ENCODE measurements at regions not wholly inside any gene's neighbourhood (a gene's known extent, or its start where the extent isn't known, plus 50 kb on each side); places are given as distances from the start of the nearest gene placed in this dataset.

DNA sequence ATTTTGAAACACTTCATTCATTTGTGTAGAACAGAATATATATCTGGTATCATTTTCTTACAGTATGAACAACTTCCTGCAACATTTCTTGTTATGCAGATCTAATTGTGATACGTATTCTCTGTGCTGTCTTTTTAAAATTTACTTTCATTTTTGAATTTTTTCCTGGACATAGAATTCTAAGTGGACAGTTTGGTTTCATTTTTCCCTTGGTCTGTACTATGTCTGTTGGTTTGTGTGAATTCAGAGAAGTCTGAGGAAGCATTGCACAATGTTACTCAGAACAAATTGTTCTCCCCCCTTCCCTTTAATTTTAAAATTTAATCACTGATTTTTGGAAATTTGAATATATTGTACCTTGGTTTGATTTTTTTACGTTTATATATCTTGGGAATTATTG is 352.5 kb upstream of the PCDH20 start:
- in situ Hi-C loops (cut with HindIII; ENCODE audit: low sequenced_read_pairs), result no loop called here
- no peak overlapping the region for H3K4me3 ChIP-seq (ENCODE audit: low read depth, low read length)
- no peak for DNase-seq (ENCODE audit: low read depth)
- TF ChIP-seq, protein P1, sequence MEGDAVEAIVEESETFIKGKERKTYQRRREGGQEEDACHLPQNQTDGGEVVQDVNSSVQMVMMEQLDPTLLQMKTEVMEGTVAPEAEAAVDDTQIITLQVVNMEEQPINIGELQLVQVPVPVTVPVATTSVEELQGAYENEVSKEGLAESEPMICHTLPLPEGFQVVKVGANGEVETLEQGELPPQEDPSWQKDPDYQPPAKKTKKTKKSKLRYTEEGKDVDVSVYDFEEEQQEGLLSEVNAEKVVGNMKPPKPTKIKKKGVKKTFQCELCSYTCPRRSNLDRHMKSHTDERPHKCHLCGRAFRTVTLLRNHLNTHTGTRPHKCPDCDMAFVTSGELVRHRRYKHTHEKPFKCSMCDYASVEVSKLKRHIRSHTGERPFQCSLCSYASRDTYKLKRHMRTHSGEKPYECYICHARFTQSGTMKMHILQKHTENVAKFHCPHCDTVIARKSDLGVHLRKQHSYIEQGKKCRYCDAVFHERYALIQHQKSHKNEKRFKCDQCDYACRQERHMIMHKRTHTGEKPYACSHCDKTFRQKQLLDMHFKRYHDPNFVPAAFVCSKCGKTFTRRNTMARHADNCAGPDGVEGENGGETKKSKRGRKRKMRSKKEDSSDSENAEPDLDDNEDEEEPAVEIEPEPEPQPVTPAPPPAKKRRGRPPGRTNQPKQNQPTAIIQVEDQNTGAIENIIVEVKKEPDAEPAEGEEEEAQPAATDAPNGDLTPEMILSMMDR (IDR thresholded peaks at IDR 0.05; ENCODE audit: low read depth, low read length, missing control alignments), result no peak

DNA sequence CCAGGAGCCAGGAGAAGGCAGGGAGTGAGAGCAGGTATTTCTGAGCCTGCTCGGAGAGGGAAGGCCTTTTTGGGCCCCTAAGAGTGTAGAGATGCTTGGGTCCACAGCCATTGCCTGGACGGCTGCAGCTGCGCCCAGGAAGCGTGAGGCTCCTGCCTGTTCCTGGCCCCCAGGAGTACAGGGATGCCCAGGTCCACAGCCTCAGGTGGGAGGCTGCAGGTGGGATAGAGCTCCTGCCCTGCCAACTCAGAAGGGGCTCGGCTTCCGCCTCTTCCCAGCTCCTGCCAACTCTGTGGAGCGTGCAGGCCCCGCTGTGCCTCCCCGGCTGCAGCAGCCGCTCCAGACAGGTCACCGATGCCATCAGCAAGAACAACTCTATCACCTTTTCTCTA is 351.0 kb upstream of the PCDH20 start:
- in situ Hi-C loops (cut with HindIII; ENCODE audit: low sequenced_read_pairs), result no loop called here
- DNase-seq (ENCODE audit: low read depth), result no peak
- no peak overlapping the region for H3K4me3 ChIP-seq (ENCODE audit: low read depth, low read length)
- TF ChIP-seq, protein P1 (IDR thresholded peaks at IDR 0.05; ENCODE audit: low read depth, low read length, missing control alignments), result no peak

DNA sequence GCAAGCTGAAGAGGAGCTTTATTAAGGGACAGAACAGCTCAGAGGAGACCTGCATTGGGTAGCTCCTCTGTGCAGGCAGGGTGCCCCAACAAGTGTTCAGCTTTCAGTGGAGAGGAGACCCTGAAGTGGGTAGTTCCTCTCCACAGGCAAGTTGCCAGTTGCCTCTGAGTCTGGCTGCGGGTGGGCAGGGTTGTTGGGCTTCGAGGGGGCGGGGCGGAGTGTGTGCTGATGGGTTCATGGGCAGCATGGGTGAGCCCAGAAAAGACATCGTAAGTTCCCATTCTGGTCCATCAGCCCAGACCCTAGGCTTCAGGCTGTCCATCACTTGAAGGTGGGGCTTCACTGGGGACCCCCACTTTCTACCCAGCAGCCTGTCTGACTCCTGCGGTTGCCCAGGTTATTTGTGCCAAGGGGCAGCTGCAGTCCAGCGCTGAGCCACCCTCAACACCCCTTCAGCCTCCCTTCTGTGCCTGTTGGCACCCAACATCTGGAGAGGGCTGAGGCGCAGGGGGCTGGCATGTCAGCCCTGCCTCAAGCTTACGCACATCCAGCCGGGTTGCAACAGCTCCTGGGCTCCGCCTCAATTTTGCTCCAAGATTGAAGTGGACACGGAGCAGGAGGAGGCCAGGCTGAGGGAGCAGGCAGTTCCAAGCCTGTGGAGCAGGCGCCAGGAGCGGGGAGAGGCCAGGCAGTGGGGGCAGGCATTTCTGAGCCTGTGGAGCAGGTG is 350.5 kb upstream of the PCDH20 start:
- TF ChIP-seq, protein P1 (IDR thresholded peaks at IDR 0.05; ENCODE audit: low read depth, low read length, missing control alignments), result no peak
- in situ Hi-C loops (cut with HindIII; ENCODE audit: low sequenced_read_pairs), result no loop called here
- DNase-seq (ENCODE audit: low read depth), result no peak
- H3K4me3 ChIP-seq (ENCODE audit: low read depth, low read length), result no peak overlapping the region

- in situ Hi-C loops (cut with HindIII; ENCODE audit: low sequenced_read_pairs), result no loop called here
- no peak for DNase-seq (ENCODE audit: low read depth)
- TF ChIP-seq, protein P1 (IDR thresholded peaks at IDR 0.05; ENCODE audit: low read depth, low read length, missing control alignments), result no peak
- H3K4me3 ChIP-seq (ENCODE audit: low read depth, low read length), result no peak overlapping the region
Observed at GRCh38 chr13:61765181-61765742, 349.6 kb upstream of the PCDH20 start.

DNA sequence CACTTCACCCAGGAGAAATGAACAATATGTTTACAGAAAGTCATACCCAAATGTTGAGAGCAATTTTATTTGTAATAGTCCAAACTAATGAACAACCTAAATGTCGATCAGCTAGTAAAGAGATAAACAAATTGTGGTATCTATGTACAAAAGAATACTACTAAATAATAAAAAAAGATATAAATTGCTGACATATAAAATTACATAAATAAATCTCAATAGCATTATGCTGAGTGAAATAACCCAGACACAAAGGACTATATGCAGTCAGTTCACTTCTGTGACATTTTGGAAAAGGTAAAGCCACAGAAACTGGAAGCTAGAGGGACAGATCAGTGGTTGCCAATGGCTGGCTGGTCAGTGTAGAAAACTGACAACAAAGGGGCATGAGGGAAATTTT is 346.0 kb upstream of the PCDH20 start:
- TF ChIP-seq, protein P1 (IDR thresholded peaks at IDR 0.05; ENCODE audit: low read depth, low read length, missing control alignments), result no peak
- in situ Hi-C loops (cut with HindIII; ENCODE audit: low sequenced_read_pairs), result no loop called here
- H3K4me3 ChIP-seq (ENCODE audit: low read depth, low read length), result no peak overlapping the region
- no peak for DNase-seq (ENCODE audit: low read depth)

DNA sequence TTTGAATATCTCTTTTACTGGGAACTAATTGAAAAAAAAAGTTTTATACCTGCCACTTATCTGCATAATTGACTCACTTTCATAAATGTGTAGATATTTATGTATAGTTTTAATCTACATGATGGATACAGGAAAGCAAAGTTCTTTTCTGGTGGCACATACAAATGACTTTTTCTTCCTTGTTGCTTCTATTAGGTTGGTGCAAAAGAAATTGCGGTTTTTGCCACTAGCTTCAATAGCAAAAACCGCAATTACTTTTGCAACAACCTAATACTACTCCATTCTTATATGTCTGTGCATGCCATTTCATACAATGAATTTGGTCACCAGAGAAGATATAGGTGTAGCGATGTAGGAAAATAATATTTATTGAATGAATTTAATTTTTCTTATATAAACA is 344.5 kb upstream of the PCDH20 start:
- no peak overlapping the region for H3K4me3 ChIP-seq (ENCODE audit: low read depth, low read length)
- in situ Hi-C loops (cut with HindIII; ENCODE audit: low sequenced_read_pairs), result no loop called here
- no peak for DNase-seq (ENCODE audit: low read depth)
- TF ChIP-seq, protein P1 (IDR thresholded peaks at IDR 0.05; ENCODE audit: low read depth, low read length, missing control alignments), result no peak
